ENCODE measurements at regions not wholly inside any gene's neighbourhood (a gene's known extent, or its start where the extent isn't known, plus 50 kb on each side); places are given as distances from the start of the nearest gene placed in this dataset.
"Not testable (repeated sequence)": the region's sequence is repeated elsewhere in the genome, so short reads cannot be mapped to it uniquely, and the experiment has no call there.

DNA sequence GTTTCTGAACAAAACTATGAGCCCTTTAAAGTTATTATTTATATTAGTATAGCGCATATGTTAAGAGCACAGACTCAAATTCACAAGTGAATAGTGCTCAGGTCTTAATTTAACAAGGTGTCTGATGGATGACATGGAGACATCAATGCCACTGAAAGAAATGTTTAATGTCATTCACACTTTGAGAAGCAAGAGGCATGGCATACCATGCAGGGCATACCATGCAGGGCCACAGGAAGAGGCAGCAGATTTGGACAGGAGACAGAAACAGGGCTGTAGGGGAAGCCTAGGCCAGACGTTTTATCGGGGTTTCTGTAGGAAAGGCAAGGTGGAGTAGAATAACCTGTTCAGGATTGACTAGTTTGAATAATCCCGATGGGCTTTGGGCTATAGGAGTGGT is 150.2 kb upstream of the KCNH8 start:
- Histone ChIP-seq H3K27ac (ENCODE audit: low read depth in 1 of 2, low read length in 1 of 2) (no peak overlapping the region), H3K27me3 (ENCODE audit: control insufficient read depth in 2 of 2, insufficient read depth in 1 of 2, low read length in 1 of 2) (no peaks in the 10 kb centered on the region), H3K4me1 (ENCODE audit: control insufficient read depth in 2 of 2, insufficient read depth in 2 of 2, low read length in 2 of 2) (no peaks in the 10 kb centered on the region), H3K36me3 (ENCODE audit: control insufficient read depth in 2 of 2, insufficient read depth in 2 of 2, low read length in 1 of 2) (no peaks in the 10 kb centered on the region), H3K4me3 (ENCODE audit: low read length in 2 of 2) (no peak overlapping the region), H3K9me3 (ENCODE audit: control insufficient read depth in 2 of 2, insufficient read depth in 1 of 2, low read length in 1 of 2) (peaks cover 3 to 19% of the 10 kb centered on the region in 2 donors)
- 94% methylated on average over 4 of the region's 4 CpGs for WGBS
- DNase-seq (ENCODE audit: low read depth in 6 of 9, low spot score in 9 of 9), result no peak

DNA sequence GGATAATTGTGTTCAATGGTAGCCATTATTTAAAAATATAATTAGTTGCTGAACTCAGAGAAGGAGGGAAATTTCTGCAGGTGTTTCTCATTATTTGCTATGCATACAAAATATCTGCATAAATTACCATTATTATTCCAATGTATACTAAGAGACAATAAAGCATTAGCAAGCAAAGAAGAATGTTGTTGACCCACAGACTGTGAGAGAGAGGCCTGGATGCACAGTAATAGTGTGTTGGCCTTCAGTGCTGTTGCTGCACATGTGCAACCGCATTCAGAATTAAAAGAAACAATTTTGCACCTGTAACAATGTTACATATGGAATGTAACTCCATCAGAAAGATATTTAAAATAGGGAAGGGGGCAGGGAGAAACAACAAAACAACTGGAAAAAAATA is 155.6 kb upstream of the KCNH8 start:
- DNase-seq (ENCODE audit: low read depth in 6 of 9, low spot score in 9 of 9), result no peak
- Histone ChIP-seq H3K9me3 (ENCODE audit: control insufficient read depth in 2 of 2, insufficient read depth in 1 of 2, low read length in 1 of 2) (peaks cover 3 to 19% of the 10 kb centered on the region in 2 donors), H3K27me3 (ENCODE audit: control insufficient read depth in 2 of 2, insufficient read depth in 1 of 2, low read length in 1 of 2) (no peaks in the 10 kb centered on the region), H3K4me3 (ENCODE audit: low read length in 2 of 2) (no peak overlapping the region), H3K27ac (ENCODE audit: low read depth in 1 of 2, low read length in 1 of 2) (no peak overlapping the region), H3K36me3 (ENCODE audit: control insufficient read depth in 2 of 2, insufficient read depth in 2 of 2, low read length in 1 of 2) (no peaks in the 10 kb centered on the region), H3K4me1 (ENCODE audit: control insufficient read depth in 2 of 2, insufficient read depth in 2 of 2, low read length in 2 of 2) (peaks cover 11 to 16% of the 10 kb centered on the region in 2 donors)
- WGBS, result 97% methylated on average over 1 of the region's 1 CpG

DNA sequence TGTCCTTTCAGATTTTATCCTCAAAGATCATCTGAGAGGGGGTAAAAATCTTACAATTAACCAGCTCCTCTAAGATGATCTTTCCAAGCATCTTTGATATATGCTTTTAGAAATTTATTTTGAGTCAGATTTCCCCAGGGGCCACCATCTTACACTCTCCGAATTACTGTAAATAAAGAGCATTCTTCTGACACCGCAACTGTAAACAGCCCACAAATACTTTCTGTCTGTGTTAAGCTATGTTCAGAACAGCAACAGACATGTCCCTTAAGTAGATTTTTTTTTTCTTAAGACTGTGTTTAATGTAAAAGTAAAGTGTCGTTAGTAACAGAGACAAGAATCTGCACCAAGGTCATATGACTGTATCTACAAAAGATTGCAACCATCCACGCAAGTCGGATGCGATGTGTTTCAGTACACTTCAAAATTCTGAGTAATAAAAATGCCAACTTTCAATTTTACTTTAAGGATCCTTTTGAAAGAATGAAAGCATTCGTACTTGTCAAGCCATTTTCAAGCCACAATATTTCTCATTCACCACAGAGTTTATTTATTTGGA is 159.0 kb upstream of the KCNH8 start:
- WGBS, result 74% methylated on average over 7 of the region's 7 CpGs
- Histone ChIP-seq H3K4me3 (ENCODE audit: low read length in 2 of 2) (peak overlapping the region in 1 of 2 donors; percentile 0), H3K27me3 (ENCODE audit: control insufficient read depth in 2 of 2, insufficient read depth in 1 of 2, low read length in 1 of 2) (no peaks in the 10 kb centered on the region), H3K9me3 (ENCODE audit: control insufficient read depth in 2 of 2, insufficient read depth in 1 of 2, low read length in 1 of 2) (peaks cover 0 to 13% of the 10 kb centered on the region in 2 donors), H3K36me3 (ENCODE audit: control insufficient read depth in 2 of 2, insufficient read depth in 2 of 2, low read length in 1 of 2) (peaks cover 8 to 11% of the 10 kb centered on the region in 2 donors), H3K4me1 (ENCODE audit: control insufficient read depth in 2 of 2, insufficient read depth in 2 of 2, low read length in 2 of 2) (peaks cover 11 to 21% of the 10 kb centered on the region in 2 donors), H3K27ac (ENCODE audit: low read depth in 1 of 2, low read length in 1 of 2) (peak overlapping the region; percentile 64 to 82)
- peak in 1 of 9 donors; percentile 55 for DNase-seq (ENCODE audit: low read depth in 6 of 9, low spot score in 9 of 9)

DNA sequence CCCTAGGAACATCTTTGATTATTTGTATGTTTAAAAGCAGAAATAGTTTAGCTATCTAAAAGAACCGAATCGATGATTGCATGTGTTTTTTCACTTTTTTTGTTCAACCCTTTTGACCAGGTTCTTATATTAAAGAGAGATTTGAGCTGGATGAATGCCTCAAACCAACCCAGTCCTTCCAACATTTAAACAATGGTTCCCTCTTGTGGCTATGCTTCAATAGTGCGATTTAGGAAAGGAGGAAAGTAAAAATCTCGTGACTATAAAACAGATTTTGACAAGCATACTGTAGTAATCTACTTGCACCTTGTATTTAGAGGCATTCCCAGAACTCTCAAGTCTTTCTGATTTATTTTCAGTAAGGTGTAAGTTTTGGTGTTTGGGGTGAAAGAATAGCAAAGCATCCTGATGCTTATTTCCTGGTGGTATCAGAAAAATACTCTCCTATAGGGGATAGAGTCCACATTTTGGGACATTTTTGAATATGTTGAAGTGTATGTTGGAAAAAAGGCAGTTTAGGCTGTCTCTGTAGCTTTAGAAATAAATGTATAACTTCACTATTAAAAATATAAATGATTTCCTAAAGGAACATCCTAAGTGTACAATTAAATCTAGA is 159.6 kb upstream of the KCNH8 start:
- peaks cover 8 to 11% of the 10 kb centered on the region in 2 donors for H3K36me3 ChIP-seq (ENCODE audit: control insufficient read depth in 2 of 2, insufficient read depth in 2 of 2, low read length in 1 of 2)
- WGBS, result 7% methylated on average over 4 of the region's 4 CpGs
- peak overlapping the region; percentile 0 to 29 for H3K4me3 ChIP-seq (ENCODE audit: low read length in 2 of 2)
- peaks cover 0 to 8% of the 10 kb centered on the region in 2 donors for H3K9me3 ChIP-seq (ENCODE audit: control insufficient read depth in 2 of 2, insufficient read depth in 1 of 2, low read length in 1 of 2)
- H3K4me1 ChIP-seq (ENCODE audit: control insufficient read depth in 2 of 2, insufficient read depth in 2 of 2, low read length in 2 of 2), result peaks cover 11 to 21% of the 10 kb centered on the region in 2 donors
- peak overlapping the region; percentile 8 to 82 for H3K27ac ChIP-seq (ENCODE audit: low read depth in 1 of 2, low read length in 1 of 2)
- DNase-seq (ENCODE audit: low read depth in 6 of 9, low spot score in 9 of 9), result peak; percentile 47 to 91 (median 73)
- no peaks in the 10 kb centered on the region for H3K27me3 ChIP-seq (ENCODE audit: control insufficient read depth in 2 of 2, insufficient read depth in 1 of 2, low read length in 1 of 2)

DNA sequence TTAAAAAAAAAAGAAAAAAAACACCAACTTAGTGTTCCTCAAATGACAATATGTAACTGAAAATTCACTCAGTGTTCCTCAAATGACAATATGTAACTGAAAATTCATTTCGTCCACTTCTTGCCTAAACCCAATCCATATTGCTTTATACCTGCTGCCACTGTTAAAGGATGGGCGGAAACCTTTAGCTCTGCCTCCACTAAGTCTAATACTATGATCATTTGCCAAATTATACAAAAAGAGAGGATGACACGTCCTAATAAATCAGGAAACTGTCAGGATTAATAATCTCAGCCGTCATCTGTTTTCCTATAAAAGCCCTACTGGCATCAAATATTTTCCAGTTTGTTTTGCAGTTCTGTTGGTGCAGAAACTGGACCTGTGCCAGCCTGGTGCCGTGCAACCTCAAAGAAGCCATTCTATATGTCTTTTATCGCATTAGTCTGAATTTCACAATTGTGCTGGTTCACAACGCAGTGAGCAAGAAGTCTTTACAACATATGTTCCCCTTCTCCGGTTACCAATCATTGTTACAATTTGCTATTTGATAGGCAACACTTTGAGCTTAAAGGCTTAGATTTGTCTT is 160.4 kb upstream of the KCNH8 start:
- Histone ChIP-seq H3K4me1 (ENCODE audit: control insufficient read depth in 2 of 2, insufficient read depth in 2 of 2, low read length in 2 of 2) (peaks cover 11 to 24% of the 10 kb centered on the region in 2 donors), H3K36me3 (ENCODE audit: control insufficient read depth in 2 of 2, insufficient read depth in 2 of 2, low read length in 1 of 2) (peaks cover 8 to 11% of the 10 kb centered on the region in 2 donors), H3K9me3 (ENCODE audit: control insufficient read depth in 2 of 2, insufficient read depth in 1 of 2, low read length in 1 of 2) (peaks cover 0 to 10% of the 10 kb centered on the region in 2 donors), H3K27me3 (ENCODE audit: control insufficient read depth in 2 of 2, insufficient read depth in 1 of 2, low read length in 1 of 2) (no peaks in the 10 kb centered on the region), H3K27ac (ENCODE audit: low read depth in 1 of 2, low read length in 1 of 2) (peak overlapping the region; percentile 77 to 82), H3K4me3 (ENCODE audit: low read length in 2 of 2) (no peak overlapping the region)
- DNase-seq (ENCODE audit: low read depth in 6 of 9, low spot score in 9 of 9), result no peak
- 77% methylated on average over 8 of the region's 8 CpGs for WGBS

DNA sequence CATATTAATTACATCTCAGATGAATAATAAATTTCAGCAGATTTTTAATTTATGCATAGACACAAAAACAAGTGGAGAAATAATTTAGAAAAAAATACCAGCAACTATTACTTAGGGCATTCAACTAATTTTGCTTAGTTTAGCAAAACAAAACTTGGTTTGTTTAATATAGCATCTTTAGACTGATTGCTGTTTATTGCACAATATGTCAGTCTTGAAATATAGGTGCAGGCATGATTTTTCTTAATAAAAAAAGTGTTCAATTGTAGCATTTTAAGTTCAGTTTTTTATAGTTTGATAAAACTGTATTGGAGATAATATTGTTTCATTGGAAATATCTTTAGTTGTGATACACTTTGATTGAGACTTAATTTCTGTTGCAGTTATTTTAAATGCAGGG is 161.2 kb upstream of the KCNH8 start:
- H3K27ac ChIP-seq (ENCODE audit: low read depth in 1 of 2, low read length in 1 of 2), result no peak overlapping the region
- H3K4me1 ChIP-seq (ENCODE audit: control insufficient read depth in 2 of 2, insufficient read depth in 2 of 2, low read length in 2 of 2), result peaks cover 11 to 30% of the 10 kb centered on the region in 2 donors
- peaks cover 8 to 15% of the 10 kb centered on the region in 2 donors for H3K36me3 ChIP-seq (ENCODE audit: control insufficient read depth in 2 of 2, insufficient read depth in 2 of 2, low read length in 1 of 2)
- H3K9me3 ChIP-seq (ENCODE audit: control insufficient read depth in 2 of 2, insufficient read depth in 1 of 2, low read length in 1 of 2), result peaks cover 0 to 16% of the 10 kb centered on the region in 2 donors
- no peak for DNase-seq (ENCODE audit: low read depth in 6 of 9, low spot score in 9 of 9)
- H3K27me3 ChIP-seq (ENCODE audit: control insufficient read depth in 2 of 2, insufficient read depth in 1 of 2, low read length in 1 of 2), result no peaks in the 10 kb centered on the region
- H3K4me3 ChIP-seq (ENCODE audit: low read length in 2 of 2), result no peak overlapping the region

- 84% methylated on average over 2 of the region's 2 CpGs for WGBS
- peaks cover 8 to 15% of the 10 kb centered on the region in 2 donors for H3K36me3 ChIP-seq (ENCODE audit: control insufficient read depth in 2 of 2, insufficient read depth in 2 of 2, low read length in 1 of 2)
- no peak for DNase-seq (ENCODE audit: low read depth in 6 of 9, low spot score in 9 of 9)
- no peaks in the 10 kb centered on the region for H3K27me3 ChIP-seq (ENCODE audit: control insufficient read depth in 2 of 2, insufficient read depth in 1 of 2, low read length in 1 of 2)
- H3K4me3 ChIP-seq (ENCODE audit: low read length in 2 of 2), result no peak overlapping the region
- peaks cover under 1 to 16% of the 10 kb centered on the region in 2 donors for H3K4me1 ChIP-seq (ENCODE audit: control insufficient read depth in 2 of 2, insufficient read depth in 2 of 2, low read length in 2 of 2)
- peaks cover 0 to 16% of the 10 kb centered on the region in 2 donors for H3K9me3 ChIP-seq (ENCODE audit: control insufficient read depth in 2 of 2, insufficient read depth in 1 of 2, low read length in 1 of 2)
- H3K27ac ChIP-seq (ENCODE audit: low read depth in 1 of 2, low read length in 1 of 2), result no peak overlapping the region
Measured at GRCh38 chr3:18982920-18983319, 165.4 kb upstream of the KCNH8 start.

DNA sequence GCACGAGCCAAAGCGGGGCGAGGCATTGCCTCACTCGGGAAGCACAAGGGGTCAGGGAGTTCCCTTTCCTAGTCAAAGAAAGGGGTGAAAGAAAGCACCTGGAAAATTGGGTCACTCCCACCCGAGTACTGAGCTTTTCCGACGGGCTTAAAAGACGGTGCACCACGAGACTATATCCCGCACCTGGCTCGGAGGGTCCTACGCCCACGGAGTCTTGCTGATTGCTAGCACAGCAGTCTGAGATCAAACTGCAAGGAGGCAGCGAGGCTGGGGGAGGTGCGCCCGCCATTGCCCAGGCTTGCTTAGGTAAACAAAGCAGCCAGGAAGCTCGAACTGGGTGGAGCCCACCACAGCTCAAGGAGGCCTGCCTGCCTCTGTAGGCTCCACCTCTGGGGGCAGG is 172.2 kb upstream of the KCNH8 start:
- H3K9me3 ChIP-seq (ENCODE audit: control insufficient read depth in 2 of 2, insufficient read depth in 1 of 2, low read length in 1 of 2), result peaks cover 0 to 13% of the 10 kb centered on the region in 2 donors
- not testable (repeated sequence) for DNase-seq (ENCODE audit: low read depth in 6 of 9, low spot score in 9 of 9); H3K36me3 ChIP-seq (ENCODE audit: control insufficient read depth in 2 of 2, insufficient read depth in 2 of 2, low read length in 1 of 2); H3K4me1 ChIP-seq (ENCODE audit: control insufficient read depth in 2 of 2, insufficient read depth in 2 of 2, low read length in 2 of 2); H3K27me3 ChIP-seq (ENCODE audit: control insufficient read depth in 2 of 2, insufficient read depth in 1 of 2, low read length in 1 of 2); H3K27ac ChIP-seq (ENCODE audit: low read depth in 1 of 2, low read length in 1 of 2); H3K4me3 ChIP-seq (ENCODE audit: low read length in 2 of 2)
- 94% methylated on average over 16 of the region's 17 CpGs for WGBS

GRCh38 chr3:18968120-18968519 is 180.2 kb upstream of the KCNH8 start:
- Histone ChIP-seq H3K27ac (ENCODE audit: low read depth in 1 of 2, low read length in 1 of 2) (peak overlapping the region in 1 of 2 donors; percentile 88), H3K4me3 (ENCODE audit: low read length in 2 of 2) (no peak overlapping the region), H3K36me3 (ENCODE audit: control insufficient read depth in 2 of 2, insufficient read depth in 2 of 2, low read length in 1 of 2) (peaks cover 0 to 4% of the 10 kb centered on the region in 2 donors), H3K27me3 (ENCODE audit: control insufficient read depth in 2 of 2, insufficient read depth in 1 of 2, low read length in 1 of 2) (no peaks in the 10 kb centered on the region), H3K4me1 (ENCODE audit: control insufficient read depth in 2 of 2, insufficient read depth in 2 of 2, low read length in 2 of 2) (peaks cover 0 to 14% of the 10 kb centered on the region in 2 donors), H3K9me3 (ENCODE audit: control insufficient read depth in 2 of 2, insufficient read depth in 1 of 2, low read length in 1 of 2) (peaks cover 0 to 8% of the 10 kb centered on the region in 2 donors)
- DNase-seq (ENCODE audit: low read depth in 6 of 9, low spot score in 9 of 9), result peak in 1 of 9 donors; percentile 39
- 87% methylated on average over 3 of the region's 3 CpGs for WGBS

All from thymus (tissue), 11 donors.